ENCODE measurements at regions not wholly inside any gene's neighbourhood (a gene's known extent, or its start where the extent isn't known, plus 50 kb on each side); places are given as distances from the start of the nearest gene placed in this dataset.

DNA sequence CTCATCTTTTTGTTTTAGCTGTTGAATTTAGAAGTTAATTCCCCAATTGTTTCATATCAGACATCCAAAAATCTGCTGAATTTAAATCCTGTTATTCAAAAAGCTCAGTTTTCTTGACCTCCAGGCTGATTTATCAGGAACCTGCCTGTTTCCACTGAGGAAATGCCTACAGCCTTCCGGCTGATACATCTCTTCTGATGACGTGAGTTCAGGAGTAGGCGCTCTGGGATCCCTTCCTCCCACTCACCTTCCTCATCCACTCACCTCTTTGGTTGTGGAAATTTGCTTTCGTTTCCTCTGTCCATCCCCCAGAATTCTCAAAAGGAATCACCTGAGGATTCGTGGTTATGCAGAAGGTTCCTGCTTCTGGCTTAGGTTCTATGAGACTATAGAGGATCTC, 55.4 kb upstream of the ALDH1A3 start:
- Histone ChIP-seq H3K36me3 (ENCODE audit: insufficient read depth) (no peaks in the 10 kb centered on the region), H3K27ac (ENCODE audit: low read depth) (no peak overlapping the region), H3K27me3 (ENCODE audit: insufficient read depth) (no peaks in the 10 kb centered on the region), H3K79me2 (replicated peaks; ENCODE audit: insufficient read depth) (no peaks in the 10 kb centered on the region), H3K9me2 (ENCODE audit: insufficient read depth) (no peaks in the 10 kb centered on the region), H4K20me1 (replicated peaks; ENCODE audit: insufficient read depth) (no peaks in the 10 kb centered on the region), H3K4me2 (no peak overlapping the region), H2AFZ (0 out of 2 replicates have a peak overlapping the region, but pooled peaks have one; percentile 18), H3K4me1 (ENCODE audit: insufficient read depth) (no peaks in the 10 kb centered on the region), H3F3A (replicated peaks; ENCODE audit: low read depth) (no peaks in the 10 kb centered on the region), H3K4me3 (no peak overlapping the region)
- DNase-seq (ENCODE audit: low spot score) (no peak), ATAC-seq (no peak)
- Mint-ChIP-seq H3K4me3 (no peak overlapping the region), H3K36me3 (ENCODE audit: low read depth) (no peaks in the 10 kb centered on the region), H3K9me3 (peaks cover 4% of the 10 kb centered on the region), H3K4me1 (no peaks in the 10 kb centered on the region), H3K27me3 (ENCODE audit: insufficient read depth, low read depth, poor library complexity) (no peaks in the 10 kb centered on the region), H3K27ac (no peak overlapping the region)
- TF ChIP-seq ZNF331 (CRISPR knock-in tag; IDR thresholded peaks at IDR 0.05; ENCODE audit: low read depth) (no peak), STAT1 (IDR thresholded peaks at IDR 0.05; ENCODE audit: unreplicated experiment) (no peak), NANOG (IDR thresholded peaks at IDR 0.05; ENCODE audit: borderline replicate concordance) (no peak), JUNB (IDR thresholded peaks at IDR 0.05; ENCODE audit: unreplicated experiment) (no peak), ZNF114 (CRISPR knock-in tag; IDR thresholded peaks at IDR 0.05) (no peak), EZH2 (IDR thresholded peaks at IDR 0.05; ENCODE audit: low read depth, unreplicated experiment) (no peak), CREB1 (CRISPR knock-in tag; IDR thresholded peaks at IDR 0.05; ENCODE audit: low read depth) (no peak), EZH2phosphoT487 (IDR thresholded peaks at IDR 0.05; ENCODE audit: unreplicated experiment) (no peak), POLR2AphosphoS5 (IDR thresholded peaks at IDR 0.05; ENCODE audit: low read depth) (no peak)
- TF ChIP-seq, protein P1, sequence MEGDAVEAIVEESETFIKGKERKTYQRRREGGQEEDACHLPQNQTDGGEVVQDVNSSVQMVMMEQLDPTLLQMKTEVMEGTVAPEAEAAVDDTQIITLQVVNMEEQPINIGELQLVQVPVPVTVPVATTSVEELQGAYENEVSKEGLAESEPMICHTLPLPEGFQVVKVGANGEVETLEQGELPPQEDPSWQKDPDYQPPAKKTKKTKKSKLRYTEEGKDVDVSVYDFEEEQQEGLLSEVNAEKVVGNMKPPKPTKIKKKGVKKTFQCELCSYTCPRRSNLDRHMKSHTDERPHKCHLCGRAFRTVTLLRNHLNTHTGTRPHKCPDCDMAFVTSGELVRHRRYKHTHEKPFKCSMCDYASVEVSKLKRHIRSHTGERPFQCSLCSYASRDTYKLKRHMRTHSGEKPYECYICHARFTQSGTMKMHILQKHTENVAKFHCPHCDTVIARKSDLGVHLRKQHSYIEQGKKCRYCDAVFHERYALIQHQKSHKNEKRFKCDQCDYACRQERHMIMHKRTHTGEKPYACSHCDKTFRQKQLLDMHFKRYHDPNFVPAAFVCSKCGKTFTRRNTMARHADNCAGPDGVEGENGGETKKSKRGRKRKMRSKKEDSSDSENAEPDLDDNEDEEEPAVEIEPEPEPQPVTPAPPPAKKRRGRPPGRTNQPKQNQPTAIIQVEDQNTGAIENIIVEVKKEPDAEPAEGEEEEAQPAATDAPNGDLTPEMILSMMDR (conservative IDR thresholded peaks at IDR 0.05; ENCODE audit: low read depth in 2 of 2) = no peak
- TF ChIP-seq, protein P2, sequence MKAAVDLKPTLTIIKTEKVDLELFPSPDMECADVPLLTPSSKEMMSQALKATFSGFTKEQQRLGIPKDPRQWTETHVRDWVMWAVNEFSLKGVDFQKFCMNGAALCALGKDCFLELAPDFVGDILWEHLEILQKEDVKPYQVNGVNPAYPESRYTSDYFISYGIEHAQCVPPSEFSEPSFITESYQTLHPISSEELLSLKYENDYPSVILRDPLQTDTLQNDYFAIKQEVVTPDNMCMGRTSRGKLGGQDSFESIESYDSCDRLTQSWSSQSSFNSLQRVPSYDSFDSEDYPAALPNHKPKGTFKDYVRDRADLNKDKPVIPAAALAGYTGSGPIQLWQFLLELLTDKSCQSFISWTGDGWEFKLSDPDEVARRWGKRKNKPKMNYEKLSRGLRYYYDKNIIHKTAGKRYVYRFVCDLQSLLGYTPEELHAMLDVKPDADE (IDR thresholded peaks at IDR 0.05) = no peak
- TF ChIP-seq, protein P3, sequence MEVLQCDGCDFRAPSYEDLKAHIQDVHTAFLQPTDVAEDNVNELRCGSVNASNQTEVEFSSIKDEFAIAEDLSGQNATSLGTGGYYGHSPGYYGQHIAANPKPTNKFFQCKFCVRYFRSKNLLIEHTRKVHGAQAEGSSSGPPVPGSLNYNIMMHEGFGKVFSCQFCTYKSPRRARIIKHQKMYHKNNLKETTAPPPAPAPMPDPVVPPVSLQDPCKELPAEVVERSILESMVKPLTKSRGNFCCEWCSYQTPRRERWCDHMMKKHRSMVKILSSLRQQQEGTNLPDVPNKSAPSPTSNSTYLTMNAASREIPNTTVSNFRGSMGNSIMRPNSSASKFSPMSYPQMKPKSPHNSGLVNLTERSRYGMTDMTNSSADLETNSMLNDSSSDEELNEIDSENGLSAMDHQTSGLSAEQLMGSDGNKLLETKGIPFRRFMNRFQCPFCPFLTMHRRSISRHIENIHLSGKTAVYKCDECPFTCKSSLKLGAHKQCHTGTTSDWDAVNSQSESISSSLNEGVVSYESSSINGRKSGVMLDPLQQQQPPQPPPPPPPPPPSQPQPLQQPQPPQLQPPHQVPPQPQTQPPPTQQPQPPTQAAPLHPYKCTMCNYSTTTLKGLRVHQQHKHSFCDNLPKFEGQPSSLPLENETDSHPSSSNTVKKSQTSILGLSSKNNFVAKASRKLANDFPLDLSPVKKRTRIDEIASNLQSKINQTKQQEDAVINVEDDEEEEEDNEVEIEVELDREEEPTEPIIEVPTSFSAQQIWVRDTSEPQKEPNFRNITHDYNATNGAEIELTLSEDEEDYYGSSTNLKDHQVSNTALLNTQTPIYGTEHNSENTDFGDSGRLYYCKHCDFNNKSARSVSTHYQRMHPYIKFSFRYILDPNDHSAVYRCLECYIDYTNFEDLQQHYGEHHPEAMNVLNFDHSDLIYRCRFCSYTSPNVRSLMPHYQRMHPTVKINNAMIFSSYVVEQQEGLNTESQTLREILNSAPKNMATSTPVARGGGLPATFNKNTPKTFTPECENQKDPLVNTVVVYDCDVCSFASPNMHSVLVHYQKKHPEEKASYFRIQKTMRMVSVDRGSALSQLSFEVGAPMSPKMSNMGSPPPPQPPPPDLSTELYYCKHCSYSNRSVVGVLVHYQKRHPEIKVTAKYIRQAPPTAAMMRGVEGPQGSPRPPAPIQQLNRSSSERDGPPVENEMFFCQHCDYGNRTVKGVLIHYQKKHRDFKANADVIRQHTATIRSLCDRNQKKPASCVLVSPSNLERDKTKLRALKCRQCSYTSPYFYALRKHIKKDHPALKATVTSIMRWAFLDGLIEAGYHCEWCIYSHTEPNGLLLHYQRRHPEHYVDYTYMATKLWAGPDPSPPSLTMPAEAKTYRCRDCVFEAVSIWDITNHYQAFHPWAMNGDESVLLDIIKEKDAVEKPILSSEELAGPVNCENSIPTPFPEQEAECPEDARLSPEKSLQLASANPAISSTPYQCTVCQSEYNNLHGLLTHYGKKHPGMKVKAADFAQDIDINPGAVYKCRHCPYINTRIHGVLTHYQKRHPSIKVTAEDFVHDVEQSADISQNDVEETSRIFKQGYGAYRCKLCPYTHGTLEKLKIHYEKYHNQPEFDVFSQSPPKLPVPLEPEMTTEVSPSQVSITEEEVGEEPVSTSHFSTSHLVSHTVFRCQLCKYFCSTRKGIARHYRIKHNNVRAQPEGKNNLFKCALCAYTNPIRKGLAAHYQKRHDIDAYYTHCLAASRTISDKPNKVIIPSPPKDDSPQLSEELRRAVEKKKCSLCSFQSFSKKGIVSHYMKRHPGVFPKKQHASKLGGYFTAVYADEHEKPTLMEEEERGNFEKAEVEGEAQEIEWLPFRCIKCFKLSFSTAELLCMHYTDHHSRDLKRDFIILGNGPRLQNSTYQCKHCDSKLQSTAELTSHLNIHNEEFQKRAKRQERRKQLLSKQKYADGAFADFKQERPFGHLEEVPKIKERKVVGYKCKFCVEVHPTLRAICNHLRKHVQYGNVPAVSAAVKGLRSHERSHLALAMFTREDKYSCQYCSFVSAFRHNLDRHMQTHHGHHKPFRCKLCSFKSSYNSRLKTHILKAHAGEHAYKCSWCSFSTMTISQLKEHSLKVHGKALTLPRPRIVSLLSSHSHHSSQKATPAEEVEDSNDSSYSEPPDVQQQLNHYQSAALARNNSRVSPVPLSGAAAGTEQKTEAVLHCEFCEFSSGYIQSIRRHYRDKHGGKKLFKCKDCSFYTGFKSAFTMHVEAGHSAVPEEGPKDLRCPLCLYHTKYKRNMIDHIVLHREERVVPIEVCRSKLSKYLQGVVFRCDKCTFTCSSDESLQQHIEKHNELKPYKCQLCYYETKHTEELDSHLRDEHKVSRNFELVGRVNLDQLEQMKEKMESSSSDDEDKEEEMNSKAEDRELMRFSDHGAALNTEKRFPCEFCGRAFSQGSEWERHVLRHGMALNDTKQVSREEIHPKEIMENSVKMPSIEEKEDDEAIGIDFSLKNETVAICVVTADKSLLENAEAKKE (CRISPR knock-in tag; IDR thresholded peaks at IDR 0.05) = no peak
- TF ChIP-seq, protein P4, sequence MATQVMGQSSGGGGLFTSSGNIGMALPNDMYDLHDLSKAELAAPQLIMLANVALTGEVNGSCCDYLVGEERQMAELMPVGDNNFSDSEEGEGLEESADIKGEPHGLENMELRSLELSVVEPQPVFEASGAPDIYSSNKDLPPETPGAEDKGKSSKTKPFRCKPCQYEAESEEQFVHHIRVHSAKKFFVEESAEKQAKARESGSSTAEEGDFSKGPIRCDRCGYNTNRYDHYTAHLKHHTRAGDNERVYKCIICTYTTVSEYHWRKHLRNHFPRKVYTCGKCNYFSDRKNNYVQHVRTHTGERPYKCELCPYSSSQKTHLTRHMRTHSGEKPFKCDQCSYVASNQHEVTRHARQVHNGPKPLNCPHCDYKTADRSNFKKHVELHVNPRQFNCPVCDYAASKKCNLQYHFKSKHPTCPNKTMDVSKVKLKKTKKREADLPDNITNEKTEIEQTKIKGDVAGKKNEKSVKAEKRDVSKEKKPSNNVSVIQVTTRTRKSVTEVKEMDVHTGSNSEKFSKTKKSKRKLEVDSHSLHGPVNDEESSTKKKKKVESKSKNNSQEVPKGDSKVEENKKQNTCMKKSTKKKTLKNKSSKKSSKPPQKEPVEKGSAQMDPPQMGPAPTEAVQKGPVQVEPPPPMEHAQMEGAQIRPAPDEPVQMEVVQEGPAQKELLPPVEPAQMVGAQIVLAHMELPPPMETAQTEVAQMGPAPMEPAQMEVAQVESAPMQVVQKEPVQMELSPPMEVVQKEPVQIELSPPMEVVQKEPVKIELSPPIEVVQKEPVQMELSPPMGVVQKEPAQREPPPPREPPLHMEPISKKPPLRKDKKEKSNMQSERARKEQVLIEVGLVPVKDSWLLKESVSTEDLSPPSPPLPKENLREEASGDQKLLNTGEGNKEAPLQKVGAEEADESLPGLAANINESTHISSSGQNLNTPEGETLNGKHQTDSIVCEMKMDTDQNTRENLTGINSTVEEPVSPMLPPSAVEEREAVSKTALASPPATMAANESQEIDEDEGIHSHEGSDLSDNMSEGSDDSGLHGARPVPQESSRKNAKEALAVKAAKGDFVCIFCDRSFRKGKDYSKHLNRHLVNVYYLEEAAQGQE (IDR thresholded peaks at IDR 0.05; ENCODE audit: unreplicated experiment) = no peak

Measured in GM23338 (cell line).